Upper lobe of left lung (tissue), 6 donors: ENCODE measurements at regions not wholly inside any gene's neighbourhood (a gene's known extent, or its start where the extent isn't known, plus 50 kb on each side); places are given as distances from the start of the nearest gene placed in this dataset.
A peak's percentile ranks its signal among the peaks of the same experiment; 100 is the strongest.
"Not testable (repeated sequence)": the region's sequence is repeated elsewhere in the genome, so short reads cannot be mapped to it uniquely, and the experiment has no call there.

ENCODE experiments used
- ATAC-seq, 2 donors: fragments of 200-7000 bp; cut with Tn5 transposase; one replicate each; pipeline ENCODE4 v1.9.1; 2022; ENCODE audit warnings: mild to moderate bottlenecking in 2 of 2, moderate library complexity in 2 of 2; ENCODE audit not compliant: low FRiP score in 2 of 2
- DNase-seq, 2 donors: peaks; one replicate each; pipeline ENCODE4 v3.0.0-alpha.2; 2019 to 2020
- H3K27ac ChIP-seq, 4 donors: fragments of 200-600 bp; sonication (generic); one replicate each; pipeline ENCODE4 v1.5.1; 2016 to 2019
- H3K27me3 ChIP-seq, 4 donors: fragments of 200-600 bp; sonication (generic); one replicate each; pipeline ENCODE4 v1.5.1; 2017 to 2019
- H3K36me3 ChIP-seq, 4 donors: fragments of 200-600 bp; sonication (generic); one replicate each; pipeline ENCODE4 v1.5.1; 2016 to 2019
- H3K4me1 ChIP-seq, 4 donors: fragments of 200-600 bp; sonication (generic); one replicate each; pipeline ENCODE4 v1.5.1; 2018 to 2019
- H3K4me3 ChIP-seq, 4 donors: fragments of 200-600 bp; sonication (generic); one replicate each; pipeline ENCODE4 v1.5.1; 2017 to 2019; ENCODE audit warnings: mild to moderate bottlenecking in 2 of 4, moderate library complexity in 1 of 4
- H3K9me3 ChIP-seq, 4 donors: fragments of 200-600 bp; sonication (generic); one replicate each; pipeline ENCODE4 v1.5.1; 2018 to 2019
- CTCF ChIP-seq, 6 experiments: fragments of 450-650 bp in 4 of 6; fragments of 200-600 bp in 2 of 6; sonication (generic) in 2 of 6; IDR thresholded peaks; one replicate each; pipeline ENCODE4 v1.5.1; 2016 to 2019; ENCODE audit warnings: antibody characterized with exemption in 6 of 6
- EP300 ChIP-seq, 4 donors: sonication (generic); formaldehyde crosslinking; IDR thresholded peaks; one replicate each; pipeline ENCODE4 v1.5.1; 2017; ENCODE audit warnings: antibody characterized with exemption in 4 of 4, control low read depth in 2 of 4
- POLR2A ChIP-seq, 4 donors: fragments of 450-650 bp; IDR thresholded peaks; one replicate each; pipeline ENCODE4 v1.5.1; 2016 to 2017; ENCODE audit warnings: antibody characterized with exemption in 4 of 4, mild to moderate bottlenecking in 2 of 4
- POLR2AphosphoS5 ChIP-seq, 2 donors: sonication (generic); formaldehyde crosslinking; IDR thresholded peaks; one replicate each; pipeline ENCODE4 v1.5.1; 2017; ENCODE audit warnings: antibody characterized with exemption in 2 of 2
- WGBS, 2 donors: methylation state at CpG; one replicate each; pipeline ENCODE4 v1.1.5; 2017 to 2018; 5-methylcytosine and 5-hydroxymethylcytosine counted together
- donor health status: DM: no; HTN: no; CAD: no; lungs with moderate emphysema.
- donor health status: DM: no; HTN: yes; CAD: no; lungs with severe emphysema.

- H3K4me3 ChIP-seq = no peak overlapping the region
- H3K27ac ChIP-seq = no peak overlapping the region
- DNase-seq (no peak), ATAC-seq (no peak)
- H3K4me1 ChIP-seq = peaks cover under 1 to 2% (median 2%) of the 10 kb centered on the region in 4 donors
- H3K9me3 ChIP-seq = no peaks in the 10 kb centered on the region
- H3K36me3 ChIP-seq = no peaks in the 10 kb centered on the region
- TF ChIP-seq POLR2A (IDR thresholded peaks at IDR 0.05) (no peak), POLR2AphosphoS5 (IDR thresholded peaks at IDR 0.05) (no peak), EP300 (IDR thresholded peaks at IDR 0.05) (no peak), CTCF (IDR thresholded peaks at IDR 0.05) (no peak)
- H3K27me3 ChIP-seq = no peaks in the 10 kb centered on the region
Measured at GRCh38 chr13:37181620-37182019, 76.2 kb upstream of the CSNK1A1L start.

GRCh38 chr13:37179645-37180044 is 74.2 kb upstream of the CSNK1A1L start:
- ATAC-seq = no peak
- WGBS, 2 donors = 67 to 73% methylated on average over 4 of the region's 4 CpGs
- Histone ChIP-seq H3K27ac (no peak overlapping the region), H3K4me1 (peaks cover 6 to 14% (median 7%) of the 10 kb centered on the region in 4 donors), H3K27me3 (no peaks in the 10 kb centered on the region), H3K4me3 (no peak overlapping the region), H3K36me3 (no peaks in the 10 kb centered on the region), H3K9me3 (no peaks in the 10 kb centered on the region)
- TF ChIP-seq CTCF (IDR thresholded peaks at IDR 0.05) (no peak), POLR2A (IDR thresholded peaks at IDR 0.05) (no peak), POLR2AphosphoS5 (IDR thresholded peaks at IDR 0.05) (no peak), EP300 (IDR thresholded peaks at IDR 0.05) (no peak)
- no peak for DNase-seq

- Histone ChIP-seq H3K27ac (peak overlapping the region in 1 of 4 donors; percentile 42), H3K36me3 (no peaks in the 10 kb centered on the region), H3K4me3 (no peak overlapping the region), H3K9me3 (no peaks in the 10 kb centered on the region), H3K27me3 (no peaks in the 10 kb centered on the region), H3K4me1 (peaks cover 6 to 14% (median 7%) of the 10 kb centered on the region in 4 donors)
- DNase-seq (no peak), ATAC-seq (no peak)
- TF ChIP-seq POLR2A (IDR thresholded peaks at IDR 0.05) (no peak), POLR2AphosphoS5 (IDR thresholded peaks at IDR 0.05) (no peak), CTCF (IDR thresholded peaks at IDR 0.05) (no peak), EP300 (IDR thresholded peaks at IDR 0.05) (no peak)
- WGBS, 2 donors = 82 to 83% methylated on average over 3 of the region's 3 CpGs
Measured at GRCh38 chr13:37177125-37177524, 71.7 kb upstream of the CSNK1A1L start.

- Histone ChIP-seq H3K4me1 (peaks cover 6 to 14% (median 7%) of the 10 kb centered on the region in 4 donors), H3K9me3 (no peaks in the 10 kb centered on the region), H3K27ac (peak overlapping the region in 3 of 4 donors; percentile 42 to 54 (median 50)), H3K27me3 (no peaks in the 10 kb centered on the region), H3K36me3 (no peaks in the 10 kb centered on the region), H3K4me3 (no peak overlapping the region)
- WGBS, 2 donors = 12 to 20% methylated on average over 2 of the region's 2 CpGs
- ATAC-seq = peak; percentile 61 to 70
- no peak for DNase-seq
- no peak for TF ChIP-seq EP300 (IDR thresholded peaks at IDR 0.05)
- no peak for TF ChIP-seq CTCF (IDR thresholded peaks at IDR 0.05)
- TF ChIP-seq POLR2AphosphoS5 (IDR thresholded peaks at IDR 0.05) = no peak
- TF ChIP-seq POLR2A (IDR thresholded peaks at IDR 0.05) = no peak
Measured at GRCh38 chr13:37175996-37176395, 70.5 kb upstream of the CSNK1A1L start.

GRCh38 chr13:37173214-37173613 is 67.8 kb upstream of the CSNK1A1L start:
- Histone ChIP-seq H3K4me1 (peaks cover 6 to 14% (median 7%) of the 10 kb centered on the region in 4 donors), H3K27ac (no peak overlapping the region), H3K27me3 (no peaks in the 10 kb centered on the region), H3K4me3 (no peak overlapping the region), H3K36me3 (no peaks in the 10 kb centered on the region), H3K9me3 (no peaks in the 10 kb centered on the region)
- no peak for TF ChIP-seq EP300 (IDR thresholded peaks at IDR 0.05)
- TF ChIP-seq POLR2AphosphoS5 (IDR thresholded peaks at IDR 0.05) = no peak
- no peak for TF ChIP-seq CTCF (IDR thresholded peaks at IDR 0.05)
- no peak for TF ChIP-seq POLR2A (IDR thresholded peaks at IDR 0.05)
- DNase-seq (no peak), ATAC-seq (no peak)
- 52 to 56% methylated on average over 3 of the region's 3 CpGs for WGBS, 2 donors

- ATAC-seq, H3K27ac ChIP-seq, DNase-seq, H3K27me3 ChIP-seq, H3K4me3 ChIP-seq, H3K36me3 ChIP-seq, H3K9me3 ChIP-seq: not testable (repeated sequence)
- H3K4me1 ChIP-seq = peaks cover 6 to 14% (median 7%) of the 10 kb centered on the region in 4 donors
- WGBS, 2 donors = 74 to 81% methylated on average over 11 of the region's 11 CpGs
Measured at GRCh38 chr13:37172226-37172625, 66.8 kb upstream of the CSNK1A1L start.
